ENCODE measurements at regions not wholly inside any gene's neighbourhood (a gene's known extent, or its start where the extent isn't known, plus 50 kb on each side); places are given as distances from the start of the nearest gene placed in this dataset.

DNA sequence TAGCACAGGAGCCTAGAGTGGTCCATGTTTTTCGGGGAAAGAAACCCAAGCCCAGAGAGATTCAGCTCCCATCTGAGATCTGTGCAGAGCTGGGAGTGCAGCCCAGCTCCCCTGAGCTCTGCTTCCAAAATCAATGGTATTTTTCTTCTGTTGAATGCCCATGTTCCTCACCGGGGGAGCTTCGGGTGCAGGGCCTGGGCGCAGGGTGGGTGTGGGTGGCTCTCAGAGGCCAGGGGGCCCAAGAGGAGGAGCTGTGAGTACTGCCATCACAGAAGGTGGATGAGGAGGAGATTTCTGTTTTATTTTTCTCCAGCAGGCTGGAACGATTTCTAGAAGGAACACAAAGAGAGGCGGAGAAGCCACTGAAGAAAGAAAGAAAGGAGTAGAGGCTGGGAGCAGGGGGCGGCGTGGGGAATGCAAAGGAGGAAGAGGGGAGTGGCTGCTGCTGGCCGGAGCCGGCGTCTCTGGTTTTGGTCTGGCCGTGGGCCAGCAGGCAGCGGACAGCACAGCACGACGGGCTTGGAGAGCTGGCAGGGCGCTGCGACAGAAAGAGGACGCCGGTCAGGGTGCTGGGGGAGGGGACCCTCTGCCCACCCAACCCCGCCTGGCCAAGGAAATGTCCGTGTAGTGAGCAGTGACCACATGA is 76.2 kb upstream of the KSR1 start:
- ATAC-seq (peak; percentile 46 to 78 (median 72)), DNase-seq (peak; percentile 43 to 82 (median 60)), FAIRE-seq (no peak)
- TF ChIP-seq, protein P1, sequence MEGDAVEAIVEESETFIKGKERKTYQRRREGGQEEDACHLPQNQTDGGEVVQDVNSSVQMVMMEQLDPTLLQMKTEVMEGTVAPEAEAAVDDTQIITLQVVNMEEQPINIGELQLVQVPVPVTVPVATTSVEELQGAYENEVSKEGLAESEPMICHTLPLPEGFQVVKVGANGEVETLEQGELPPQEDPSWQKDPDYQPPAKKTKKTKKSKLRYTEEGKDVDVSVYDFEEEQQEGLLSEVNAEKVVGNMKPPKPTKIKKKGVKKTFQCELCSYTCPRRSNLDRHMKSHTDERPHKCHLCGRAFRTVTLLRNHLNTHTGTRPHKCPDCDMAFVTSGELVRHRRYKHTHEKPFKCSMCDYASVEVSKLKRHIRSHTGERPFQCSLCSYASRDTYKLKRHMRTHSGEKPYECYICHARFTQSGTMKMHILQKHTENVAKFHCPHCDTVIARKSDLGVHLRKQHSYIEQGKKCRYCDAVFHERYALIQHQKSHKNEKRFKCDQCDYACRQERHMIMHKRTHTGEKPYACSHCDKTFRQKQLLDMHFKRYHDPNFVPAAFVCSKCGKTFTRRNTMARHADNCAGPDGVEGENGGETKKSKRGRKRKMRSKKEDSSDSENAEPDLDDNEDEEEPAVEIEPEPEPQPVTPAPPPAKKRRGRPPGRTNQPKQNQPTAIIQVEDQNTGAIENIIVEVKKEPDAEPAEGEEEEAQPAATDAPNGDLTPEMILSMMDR (IDR thresholded peaks at IDR 0.05), result no peak
- intact Hi-C loops (cut with DNase I), result no loop called here
- 10 to 16% methylated on average over 21 of the region's 21 CpGs for WGBS, 2 donors
- H3K27me3 ChIP-seq, result no peaks in the 10 kb centered on the region
- H3K27ac ChIP-seq, result no peak overlapping the region
- no peaks in the 10 kb centered on the region for H3K9me3 ChIP-seq
- H3K36me3 ChIP-seq, result no peaks in the 10 kb centered on the region
- peaks cover 0 to 10% (median 6%) of the 10 kb centered on the region in 3 donors for H3K4me1 ChIP-seq
- peak overlapping the region in 1 of 4 donors; percentile 19 for H3K4me3 ChIP-seq

DNA sequence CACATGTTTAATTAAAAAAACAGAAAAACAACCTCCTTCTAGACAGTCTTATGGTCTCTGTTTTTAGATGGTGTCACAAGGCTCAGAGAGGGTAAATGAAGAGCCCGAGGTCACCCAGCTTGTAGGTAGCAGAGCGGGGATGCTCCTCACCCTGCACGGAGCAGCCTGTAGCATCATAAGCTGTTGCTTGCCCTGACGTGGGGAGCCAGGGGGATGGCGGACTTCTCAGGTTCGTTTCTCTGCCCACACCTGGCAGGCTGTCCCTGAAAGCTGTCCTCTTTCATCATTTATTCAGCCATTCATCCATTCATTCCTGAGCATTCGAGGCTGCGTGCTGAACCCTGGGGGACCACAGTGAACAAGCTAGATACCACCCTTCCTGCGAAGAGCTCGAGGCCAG is 75.7 kb upstream of the KSR1 start:
- H3K4me3 ChIP-seq, result peak overlapping the region in 1 of 4 donors; percentile 19
- 66 to 69% methylated on average over 10 of the region's 10 CpGs for WGBS, 2 donors
- FAIRE-seq (no peak), ATAC-seq (peak in 1 of 4 donors; percentile 20), DNase-seq (no peak)
- H3K36me3 ChIP-seq, result no peaks in the 10 kb centered on the region
- peaks cover 0 to 10% (median 6%) of the 10 kb centered on the region in 3 donors for H3K4me1 ChIP-seq
- no peak overlapping the region for H3K27ac ChIP-seq
- intact Hi-C loops (cut with DNase I), result no loop called here
- H3K27me3 ChIP-seq, result no peaks in the 10 kb centered on the region
- TF ChIP-seq, protein P1 (IDR thresholded peaks at IDR 0.05), result no peak
- no peaks in the 10 kb centered on the region for H3K9me3 ChIP-seq

GRCh38 chr17:27381007-27381501 is 75.2 kb upstream of the KSR1 start:
- Histone ChIP-seq H3K27me3 (no peaks in the 10 kb centered on the region), H3K36me3 (no peaks in the 10 kb centered on the region), H3K4me1 (peaks cover 0 to 10% (median 6%) of the 10 kb centered on the region in 3 donors), H3K9me3 (no peaks in the 10 kb centered on the region), H3K4me3 (no peak overlapping the region), H3K27ac (no peak overlapping the region)
- FAIRE-seq (no peak), ATAC-seq (peak in 3 of 4 donors; percentile 54 to 74 (median 68)), DNase-seq (peak; percentile 13 to 75 (median 56))
- intact Hi-C loops (cut with DNase I), result no loop called here
- TF ChIP-seq, protein P1 (IDR thresholded peaks at IDR 0.05), result peak; percentile 41 to 64 (median 44)
- WGBS, 2 donors, result 53 to 55% methylated on average over 22 of the region's 22 CpGs

DNA sequence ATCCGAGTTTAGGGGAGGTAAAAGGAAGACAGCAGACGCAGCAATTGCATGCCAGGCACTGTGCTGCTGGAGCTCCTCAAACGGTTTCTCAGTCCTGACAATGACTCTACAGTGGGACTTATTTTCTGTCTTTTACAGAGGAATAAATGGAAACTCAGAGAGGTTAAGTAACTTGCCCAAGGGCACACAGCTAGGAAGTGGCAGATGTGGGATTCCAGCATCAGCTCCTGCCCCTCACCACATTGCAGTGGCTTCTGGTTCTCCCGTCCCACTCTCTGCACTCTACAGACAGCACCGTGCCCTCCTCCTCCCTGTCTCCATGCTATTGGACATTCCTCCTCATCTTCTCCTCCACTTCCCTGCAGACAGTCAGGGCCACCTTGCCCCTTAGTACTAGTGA is 74.2 kb upstream of the KSR1 start:
- 84 to 91% methylated on average over 5 of the region's 5 CpGs for WGBS, 2 donors
- H3K27ac ChIP-seq, result no peak overlapping the region
- ATAC-seq (no peak), DNase-seq (no peak), FAIRE-seq (no peak)
- H3K4me3 ChIP-seq, result no peak overlapping the region
- no peaks in the 10 kb centered on the region for H3K36me3 ChIP-seq
- no peaks in the 10 kb centered on the region for H3K27me3 ChIP-seq
- TF ChIP-seq, protein P1 (IDR thresholded peaks at IDR 0.05), result no peak
- H3K9me3 ChIP-seq, result no peaks in the 10 kb centered on the region
- intact Hi-C loops (cut with DNase I), result no loop called here
- H3K4me1 ChIP-seq, result peaks cover 0 to 10% (median 6%) of the 10 kb centered on the region in 3 donors

- no peaks in the 10 kb centered on the region for H3K9me3 ChIP-seq
- no peak overlapping the region for H3K27ac ChIP-seq
- H3K36me3 ChIP-seq, result no peaks in the 10 kb centered on the region
- H3K4me1 ChIP-seq, result peaks cover 0 to 10% (median 6%) of the 10 kb centered on the region in 3 donors
- DNase-seq, result peak; percentile 52 to 86 (median 78)
- intact Hi-C loops (cut with DNase I), result no loop called here
- H3K27me3 ChIP-seq, result no peaks in the 10 kb centered on the region
- peak; percentile 90 to 95 (median 92) for ATAC-seq
- 15 to 18% methylated on average over 7 of the region's 7 CpGs for WGBS, 2 donors
- TF ChIP-seq, protein P1 (IDR thresholded peaks at IDR 0.05), result no peak
- H3K4me3 ChIP-seq, result no peak overlapping the region
- FAIRE-seq, result no peak
These were observed 72.0 kb upstream of the KSR1 start for GRCh38 chr17:27384261-27384701.

All from pancreas (tissue), 10 donors.